ENCODE measurements at regions not wholly inside any gene's neighbourhood (a gene's known extent, or its start where the extent isn't known, plus 50 kb on each side); places are given as distances from the start of the nearest gene placed in this dataset.

- peak; percentile 65 for TF ChIP-seq CTCF (conservative IDR thresholded peaks at IDR 0.05)
- no peak overlapping the region for H3K27ac ChIP-seq
Measured at GRCh38 chr21:24045775-24046215, 1561.5 kb downstream of the MRPL39 start.

- TF ChIP-seq CTCF (conservative IDR thresholded peaks at IDR 0.05), result no peak
- H3K27ac ChIP-seq, result no peak overlapping the region
Measured at GRCh38 chr21:24045373-24045772, 1561.9 kb downstream of the MRPL39 start.

DNA sequence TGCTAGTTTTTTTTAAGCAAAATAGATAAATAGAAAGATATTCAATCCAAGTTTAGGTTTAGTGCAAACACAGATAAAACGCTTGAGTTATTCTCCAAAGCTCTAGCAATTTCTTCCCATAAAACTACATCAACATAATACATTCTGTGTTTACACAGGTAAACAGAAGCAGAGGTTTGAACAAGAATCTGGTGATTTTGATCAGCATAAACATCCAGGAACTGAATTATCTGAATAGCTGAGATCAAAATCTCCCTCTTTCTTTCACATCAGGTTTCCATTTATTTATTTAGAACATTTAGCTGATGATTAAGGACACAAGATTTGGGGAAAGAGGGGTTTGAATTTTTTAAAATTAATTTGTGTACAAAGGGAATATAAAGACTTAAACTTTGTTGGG, 1564.6 kb downstream of the MRPL39 start:
- H3K27ac ChIP-seq, result peak overlapping the region; percentile 32
- no peak for TF ChIP-seq CTCF (conservative IDR thresholded peaks at IDR 0.05)

GRCh38 chr21:24032709-24033232, 1574.5 kb downstream of the MRPL39 start:
- no peak for TF ChIP-seq CTCF (conservative IDR thresholded peaks at IDR 0.05)
- no peak overlapping the region for H3K27ac ChIP-seq

- TF ChIP-seq CTCF (conservative IDR thresholded peaks at IDR 0.05), result no peak
- H3K27ac ChIP-seq, result no peak overlapping the region
Measured at GRCh38 chr21:24027396-24027795, 1579.9 kb downstream of the MRPL39 start.

GRCh38 chr21:24025101-24025500, 1582.2 kb downstream of the MRPL39 start:
- peak; percentile 48 for TF ChIP-seq CTCF (conservative IDR thresholded peaks at IDR 0.05)
- H3K27ac ChIP-seq, result no peak overlapping the region

DNA sequence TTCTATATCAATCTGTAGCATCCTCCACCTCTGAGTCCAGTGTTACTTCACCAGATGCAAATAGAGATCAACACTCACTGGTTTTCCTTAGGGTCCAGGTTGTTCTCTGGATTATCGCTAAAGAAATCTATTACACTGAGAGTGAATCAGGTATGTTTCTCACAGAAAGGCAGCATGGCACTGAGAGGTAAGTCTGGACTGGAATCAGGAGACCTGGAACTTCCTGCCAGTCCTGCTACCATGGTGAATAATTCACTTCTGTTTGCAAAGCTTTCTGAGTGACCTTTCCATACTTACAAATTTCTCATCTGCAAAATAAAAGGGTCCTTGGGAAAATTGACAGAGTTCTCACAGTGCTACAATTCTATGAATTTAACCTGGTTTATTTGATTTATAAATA, 1583.3 kb downstream of the MRPL39 start:
- H3K27ac ChIP-seq, result no peak overlapping the region
- no peak for TF ChIP-seq CTCF (conservative IDR thresholded peaks at IDR 0.05)

Measured in VCaP (cell line).